Skin epidermis (tissue), 12 donors: ENCODE measurements at regions not wholly inside any gene's neighbourhood (a gene's known extent, or its start where the extent isn't known, plus 50 kb on each side); places are given as distances from the start of the nearest gene placed in this dataset.

Source experiments
- H3K27ac ChIP-seq, 21 experiments: fragments of 200-600 bp; sonication (generic) in 11 of 21; one replicate each; pipeline ENCODE4 v1.5.0; 2020; ENCODE audit warnings: mild to moderate bottlenecking in 3 of 21, inconsistent platforms in 2 of 21, moderate library complexity in 2 of 21
- H3K4me3 ChIP-seq, 7 experiments: fragments of 200-600 bp; sonication (generic) in 2 of 7; one replicate each; pipeline ENCODE4 v1.5.0; 2020; ENCODE audit warnings: inconsistent platforms in 2 of 7, mild to moderate bottlenecking in 2 of 7, moderate library complexity in 1 of 7

- no peak overlapping the region for H3K27ac ChIP-seq
- no peak overlapping the region for H3K4me3 ChIP-seq
Measured at GRCh38 chr10:128936392-128936791, 530.6 kb upstream of the MGMT start.

DNA sequence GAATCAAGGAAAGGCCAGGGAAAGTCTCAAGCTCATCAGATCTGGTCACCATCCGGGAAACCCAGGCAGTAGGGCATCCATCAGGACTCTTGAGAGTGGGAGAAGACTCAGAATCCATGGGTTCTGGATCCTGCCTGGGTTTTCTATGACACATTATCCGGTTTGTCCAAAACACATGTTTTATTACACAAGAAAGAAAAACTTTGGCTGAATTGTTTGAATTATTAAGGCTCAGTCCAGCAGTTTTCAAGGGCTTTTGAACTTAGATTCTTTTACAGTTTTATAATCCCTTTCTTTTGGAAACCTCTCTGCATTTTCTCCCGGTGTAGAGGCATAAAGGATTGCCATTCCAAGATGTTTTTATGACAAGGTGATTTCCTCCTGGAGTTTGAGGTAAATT, 528.5 kb upstream of the MGMT start:
- Histone ChIP-seq H3K27ac (peak overlapping the region in 1 of 21 experiments; percentile 17), H3K4me3 (no peak overlapping the region)

- Histone ChIP-seq H3K4me3 (no peak overlapping the region), H3K27ac (no peak overlapping the region)
Measured at GRCh38 chr10:128940081-128940480, 527.0 kb upstream of the MGMT start.

DNA sequence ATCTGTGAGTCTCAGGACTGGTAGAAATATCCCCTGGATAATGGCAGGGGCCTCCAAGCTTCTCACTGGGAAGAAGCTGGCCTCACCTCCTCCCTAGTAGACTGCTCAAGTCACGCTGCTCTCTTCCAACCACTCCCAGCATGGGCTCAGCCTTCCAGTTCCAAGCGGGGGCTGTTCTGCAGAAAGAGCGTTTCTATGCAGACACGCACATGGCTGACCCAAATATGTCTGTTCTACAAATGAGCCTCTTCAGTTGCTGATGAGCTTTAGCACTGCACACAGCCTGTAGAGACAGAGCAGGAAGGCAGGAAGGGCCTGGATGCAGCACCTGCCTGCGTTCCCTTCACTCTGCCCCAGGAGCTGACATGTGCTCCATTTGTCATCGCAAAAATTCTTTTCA, 523.9 kb upstream of the MGMT start:
- Histone ChIP-seq H3K4me3 (no peak overlapping the region), H3K27ac (no peak overlapping the region)

DNA sequence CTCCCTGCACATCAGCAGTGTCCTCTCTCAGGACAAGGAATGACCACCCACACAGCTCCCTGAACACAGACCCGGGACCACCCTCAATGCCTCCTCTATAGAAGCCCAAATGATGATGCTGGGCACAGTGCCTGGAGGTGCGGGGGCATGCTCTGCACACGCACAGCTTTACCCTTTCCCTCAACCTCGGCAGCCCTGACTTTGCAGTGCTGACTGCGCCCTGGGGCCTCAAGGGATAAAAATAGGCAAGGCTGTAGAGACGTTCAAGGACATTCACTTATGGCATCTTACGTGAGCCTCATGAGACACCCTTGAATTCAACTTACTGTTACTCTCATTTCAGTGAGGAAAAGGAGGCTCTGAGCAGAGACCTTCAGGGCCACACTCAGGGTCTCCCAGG, 521.6 kb upstream of the MGMT start:
- no peak overlapping the region for H3K27ac ChIP-seq

DNA sequence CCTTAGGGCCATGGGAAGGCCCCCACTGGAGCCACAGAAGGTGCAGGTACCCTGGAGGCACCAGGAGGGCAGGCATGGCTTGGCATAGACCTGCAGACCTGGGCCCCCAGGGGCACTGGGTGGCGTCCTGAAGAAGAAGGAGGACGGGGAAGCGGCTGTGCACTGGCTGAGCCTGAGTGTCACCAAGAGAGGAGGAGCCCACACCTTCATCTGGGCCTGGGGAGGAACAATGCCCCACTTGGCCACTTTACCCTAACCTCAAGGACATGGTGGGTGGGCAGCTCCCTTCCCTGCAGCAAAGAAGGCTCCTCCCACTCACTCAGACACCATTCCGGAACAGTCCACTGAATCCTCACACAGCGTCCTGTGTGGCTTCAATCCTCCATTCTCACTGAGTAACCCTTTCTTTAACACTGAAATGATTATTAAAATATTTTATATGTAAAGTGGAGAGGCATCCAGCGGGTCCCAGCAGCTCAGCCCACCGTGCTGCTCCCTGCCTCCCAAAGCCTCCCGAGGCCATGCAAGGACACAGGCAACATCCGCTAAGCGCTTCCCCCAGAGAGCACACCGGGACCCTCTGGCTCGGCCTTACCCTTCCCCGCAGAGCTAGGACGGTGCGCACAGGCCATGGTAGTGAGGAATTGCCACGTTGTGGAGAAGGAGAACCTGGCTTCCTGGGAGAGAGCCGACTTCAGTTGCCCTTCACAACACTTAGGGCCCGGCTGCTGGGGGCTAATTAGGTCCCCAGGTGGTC, 516.7 kb upstream of the MGMT start:
- H3K4me3 ChIP-seq, result no peak overlapping the region

More for the DNA sequence above, 521.6 kb upstream of the MGMT start:
- H3K4me3 ChIP-seq, result no peak overlapping the region

DNA sequence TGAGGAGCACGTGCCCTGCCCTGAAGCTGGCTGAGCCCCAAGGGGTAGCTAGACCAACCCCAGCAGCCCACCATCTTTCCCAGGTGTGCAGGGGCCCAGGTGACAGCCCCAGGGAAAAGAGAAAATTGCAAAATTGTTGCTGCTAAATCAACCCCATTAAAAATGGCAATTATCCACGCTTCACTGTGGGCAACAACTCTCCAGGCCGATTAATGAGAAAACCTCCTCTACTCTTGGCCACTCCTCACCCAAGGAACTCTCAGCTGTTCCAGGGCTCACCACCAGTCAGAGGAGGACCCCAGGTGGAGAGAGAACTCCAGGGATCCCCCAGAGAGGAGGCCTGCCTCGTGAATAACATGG, 516.1 kb upstream of the MGMT start:
- Histone ChIP-seq H3K4me3 (no peak overlapping the region), H3K27ac (no peak overlapping the region)

More for the DNA sequence above, 516.7 kb upstream of the MGMT start:
- H3K27ac ChIP-seq, result no peak overlapping the region

DNA sequence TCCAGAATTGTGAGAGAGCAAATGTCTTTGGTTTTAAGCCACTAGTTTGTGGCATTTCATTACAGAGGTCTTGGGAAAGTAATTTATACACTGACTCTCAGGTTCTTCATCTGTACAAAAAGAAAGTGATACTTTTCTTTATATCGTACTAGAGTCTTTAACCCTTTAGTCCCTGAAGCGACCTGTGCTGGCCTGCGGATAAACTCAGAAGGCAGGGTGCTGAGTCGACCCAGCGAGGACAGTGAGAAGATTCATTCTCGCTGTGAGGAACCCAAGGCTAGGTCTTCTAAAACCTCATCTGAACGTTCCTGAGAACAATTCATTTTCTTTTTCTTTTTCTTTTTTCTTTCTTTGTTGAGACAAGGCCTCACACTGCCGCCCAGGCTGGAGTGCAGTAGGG, 514.2 kb upstream of the MGMT start:
- Histone ChIP-seq H3K4me3 (no peak overlapping the region), H3K27ac (no peak overlapping the region)

DNA sequence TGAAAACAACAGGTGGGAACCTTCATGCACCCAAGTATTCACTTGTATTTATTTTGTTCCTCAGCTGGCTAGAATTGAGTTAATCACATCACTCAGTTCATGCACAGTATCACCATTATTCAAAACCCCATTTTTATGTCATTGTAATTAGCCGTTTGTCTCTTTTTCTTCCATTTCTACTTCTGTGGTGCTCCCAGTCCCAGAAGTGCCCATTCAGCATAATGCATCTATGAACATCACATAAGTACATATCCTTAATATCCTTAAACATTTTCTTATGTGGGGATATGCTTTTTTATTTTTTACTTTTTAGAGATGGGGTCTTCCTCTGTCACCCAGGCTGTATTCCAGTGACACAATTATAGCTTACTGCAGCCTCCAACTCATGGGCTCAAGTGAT, 510.9 kb upstream of the MGMT start:
- Histone ChIP-seq H3K4me3 (no peak overlapping the region), H3K27ac (no peak overlapping the region)

DNA sequence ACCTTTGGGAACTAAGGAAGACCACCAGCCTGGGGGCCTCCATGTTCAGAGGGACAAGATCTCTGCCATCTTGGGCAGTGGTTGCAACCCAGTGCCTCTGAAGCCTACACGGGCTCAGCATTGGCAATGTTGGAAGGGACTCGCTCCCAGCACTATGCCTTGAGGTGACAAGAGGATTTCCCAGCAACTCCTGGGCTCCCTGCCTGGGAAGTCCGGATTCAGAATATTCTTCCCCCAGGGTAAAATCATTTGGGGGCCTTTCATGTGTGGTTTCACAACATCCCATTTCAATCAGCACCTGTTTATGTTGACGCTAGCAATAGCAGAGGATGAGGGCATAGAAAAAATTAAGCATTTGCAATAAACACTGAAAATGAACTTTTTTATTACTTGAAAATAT, 509.8 kb upstream of the MGMT start:
- no peak overlapping the region for H3K27ac ChIP-seq

GRCh38 chr10:128958834-128959690, 508.0 kb upstream of the MGMT start:
- Histone ChIP-seq H3K4me3 (no peak overlapping the region), H3K27ac (no peak overlapping the region)

More for the DNA sequence above, 509.8 kb upstream of the MGMT start:
- H3K4me3 ChIP-seq, result no peak overlapping the region

DNA sequence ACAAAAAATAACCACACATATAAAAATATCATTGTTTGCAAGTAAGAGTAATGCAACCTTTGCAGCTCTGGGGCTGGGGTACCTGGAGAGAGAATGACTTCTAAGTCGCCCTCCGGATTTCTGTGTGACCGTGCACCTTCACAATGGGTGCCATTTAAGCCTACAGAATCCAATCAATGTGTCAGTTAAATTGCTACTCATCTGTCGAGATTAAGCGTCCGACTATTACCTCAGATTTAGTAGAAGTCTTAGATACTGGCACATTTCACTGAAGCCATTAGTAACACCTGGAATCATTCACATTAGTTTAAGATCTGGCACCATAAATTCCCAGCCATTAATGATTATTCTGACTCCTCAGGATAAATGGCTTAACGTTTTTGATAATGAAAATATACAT, 507.3 kb upstream of the MGMT start:
- no peak overlapping the region for H3K4me3 ChIP-seq

DNA sequence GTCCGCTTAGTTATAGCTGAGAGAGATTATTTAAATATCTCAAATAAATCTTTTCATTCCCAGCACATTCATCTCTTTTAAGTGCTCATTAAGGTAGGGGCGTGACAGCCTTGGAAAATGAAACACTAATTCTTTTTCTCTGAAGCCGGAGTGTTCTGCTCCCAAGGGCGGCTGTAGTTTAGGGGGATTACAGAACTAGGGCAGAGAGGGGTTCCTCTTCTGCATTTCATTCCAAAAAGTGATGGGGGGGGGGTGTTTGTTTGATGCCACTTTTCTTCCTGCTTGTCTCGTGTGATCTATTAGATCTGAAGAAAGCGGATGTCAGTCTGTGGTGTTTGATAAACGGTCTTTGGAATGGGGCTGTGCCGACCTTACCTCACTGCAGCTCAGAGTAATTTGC, 506.5 kb upstream of the MGMT start:
- Histone ChIP-seq H3K4me3 (no peak overlapping the region), H3K27ac (no peak overlapping the region)

More for the DNA sequence above, 507.3 kb upstream of the MGMT start:
- H3K27ac ChIP-seq, result no peak overlapping the region

DNA sequence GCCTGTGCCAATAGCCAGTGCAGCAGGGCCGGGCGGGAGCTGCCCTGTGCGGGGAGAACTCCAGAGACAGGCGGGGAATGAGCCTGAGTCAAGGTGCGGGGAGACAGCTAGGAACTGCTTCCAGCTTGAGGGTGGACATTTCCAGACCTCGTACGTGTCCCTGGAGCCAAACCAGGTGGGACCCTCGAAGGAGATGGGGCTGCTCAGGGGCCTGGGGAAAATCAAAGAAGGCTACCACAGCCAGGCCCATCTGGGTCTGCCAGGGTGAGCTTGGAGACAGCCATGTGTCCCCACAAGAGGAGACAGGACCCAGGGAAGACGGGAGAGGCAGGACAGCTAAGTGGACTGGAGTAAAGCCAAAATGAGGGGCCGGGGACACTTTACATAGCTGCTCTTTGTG, 504.9 kb upstream of the MGMT start:
- Histone ChIP-seq H3K4me3 (no peak overlapping the region), H3K27ac (no peak overlapping the region)

DNA sequence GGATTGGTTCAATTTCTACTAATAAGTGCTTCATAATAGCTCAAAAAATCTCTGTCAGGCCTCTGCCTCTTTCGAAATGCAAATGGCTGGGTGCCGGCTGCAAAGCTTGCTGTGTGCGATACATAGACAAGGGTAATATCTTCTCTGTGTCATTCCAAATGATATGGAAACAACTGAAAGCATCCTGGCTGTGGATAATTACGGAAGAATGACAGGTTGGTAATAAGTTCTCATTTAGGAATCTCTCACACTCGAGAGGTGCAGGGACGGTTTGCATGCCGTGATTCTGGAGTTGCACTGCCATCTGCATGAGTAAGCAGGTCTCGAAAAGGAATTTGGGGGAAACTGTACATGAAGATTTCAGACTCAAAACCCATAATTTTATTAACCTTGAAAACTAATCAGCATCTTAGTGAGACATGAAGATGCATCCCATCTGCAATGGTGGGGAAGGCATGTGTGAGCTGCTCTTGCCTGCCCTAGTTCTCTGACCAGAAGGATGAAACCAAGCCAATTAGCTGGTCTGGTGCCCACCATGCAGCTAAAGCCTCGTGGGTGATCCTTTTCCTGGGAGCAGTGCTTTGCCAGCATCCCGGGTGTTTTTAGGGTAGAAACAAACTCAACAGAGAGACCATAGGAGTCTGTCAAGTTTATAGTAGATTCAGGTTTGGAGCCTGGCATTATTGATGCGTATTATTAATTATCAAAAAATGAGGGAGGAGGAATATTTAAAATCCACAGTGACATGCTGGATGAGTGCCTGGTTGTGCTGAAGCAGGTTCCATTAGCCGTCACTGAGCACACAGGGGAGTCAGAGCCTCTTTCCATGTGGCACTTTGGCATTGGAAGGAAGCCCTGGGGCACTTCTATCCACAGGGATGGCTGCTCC, 503.6 kb upstream of the MGMT start:
- H3K27ac ChIP-seq, result no peak overlapping the region

GRCh38 chr10:128964100-128964403, 503.0 kb upstream of the MGMT start:
- Histone ChIP-seq H3K27ac (no peak overlapping the region), H3K4me3 (no peak overlapping the region)

More for the DNA sequence above, 503.6 kb upstream of the MGMT start:
- no peak overlapping the region for H3K4me3 ChIP-seq

DNA sequence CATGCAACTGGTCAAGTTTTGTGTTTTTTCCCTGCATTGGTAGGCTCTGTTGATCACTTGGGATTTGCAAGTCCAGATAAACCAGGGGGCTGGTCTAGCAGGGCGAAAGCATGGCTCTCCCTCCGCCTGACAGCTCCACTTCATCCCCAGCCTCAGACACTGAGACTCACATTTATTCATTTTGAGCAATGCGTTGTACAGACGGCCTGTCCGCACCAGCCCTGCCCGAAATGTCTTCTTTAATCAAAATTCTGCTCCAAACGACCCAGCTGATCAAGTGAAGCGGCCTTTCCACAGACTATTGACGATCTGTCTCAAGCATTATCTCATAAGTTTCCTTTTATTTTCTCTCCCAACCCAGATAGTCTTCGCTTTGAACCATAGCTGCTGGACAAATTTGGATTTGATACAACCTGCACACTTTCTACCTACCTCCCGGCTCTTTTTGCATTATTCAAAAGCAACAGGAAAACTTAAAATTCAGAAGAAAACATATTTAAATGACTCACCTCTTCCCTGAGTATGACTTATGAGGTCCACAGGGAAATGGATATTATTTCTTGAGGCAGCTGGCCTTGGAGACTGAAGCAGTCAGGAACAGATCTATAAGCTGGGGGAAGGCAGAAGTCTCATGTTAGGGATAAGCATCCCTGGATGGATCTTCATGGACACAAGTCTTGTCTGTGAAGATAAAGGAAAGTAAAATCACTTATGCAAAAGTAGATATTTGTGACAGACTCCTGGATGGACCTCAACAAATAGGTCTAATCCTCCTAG, 498.9 kb upstream of the MGMT start:
- no peak overlapping the region for H3K27ac ChIP-seq
- H3K4me3 ChIP-seq, result no peak overlapping the region

DNA sequence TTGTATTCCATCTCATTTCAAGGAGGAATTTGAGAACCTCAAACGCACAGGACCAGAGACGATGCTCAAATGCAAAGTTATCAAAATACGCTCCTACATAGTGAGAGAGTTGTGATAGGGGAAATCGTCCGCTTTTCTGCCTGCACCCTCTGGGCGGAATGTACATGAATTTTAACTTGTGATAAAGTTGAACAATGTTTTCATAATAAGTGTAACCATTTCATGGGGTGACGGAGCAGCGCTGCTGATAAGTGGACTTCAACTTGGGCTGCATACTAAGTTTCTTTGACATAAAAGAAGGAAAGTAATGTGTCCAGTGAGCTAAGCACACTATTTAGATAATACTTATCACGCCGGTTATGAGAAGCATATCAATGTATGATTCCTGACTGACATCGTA, 497.5 kb upstream of the MGMT start:
- H3K4me3 ChIP-seq, result no peak overlapping the region
- H3K27ac ChIP-seq, result no peak overlapping the region

- no peak overlapping the region for H3K4me3 ChIP-seq
- no peak overlapping the region for H3K27ac ChIP-seq
Measured at GRCh38 chr10:128971374-128972035, 495.5 kb upstream of the MGMT start.
